NCI-H1930 (cell line): ENCODE measurements at regions not wholly inside any gene's neighbourhood (a gene's known extent, or its start where the extent isn't known, plus 50 kb on each side); places are given as distances from the start of the nearest gene placed in this dataset.

ENCODE experiments used
- DNase-seq, 2 experiments: peaks; one replicate each; lab custom pipeline; 2025; lab: John Stamatoyannopoulos, UW

GRCh38 chr11:134576286-134576685, 164.2 kb upstream of the B3GAT1 start:
- no peak for DNase-seq

- no peak for DNase-seq
Measured at GRCh38 chr11:134575504-134576230, 163.6 kb upstream of the B3GAT1 start.

- no peak for DNase-seq
Measured at GRCh38 chr11:134574947-134575346, 162.9 kb upstream of the B3GAT1 start.

DNA sequence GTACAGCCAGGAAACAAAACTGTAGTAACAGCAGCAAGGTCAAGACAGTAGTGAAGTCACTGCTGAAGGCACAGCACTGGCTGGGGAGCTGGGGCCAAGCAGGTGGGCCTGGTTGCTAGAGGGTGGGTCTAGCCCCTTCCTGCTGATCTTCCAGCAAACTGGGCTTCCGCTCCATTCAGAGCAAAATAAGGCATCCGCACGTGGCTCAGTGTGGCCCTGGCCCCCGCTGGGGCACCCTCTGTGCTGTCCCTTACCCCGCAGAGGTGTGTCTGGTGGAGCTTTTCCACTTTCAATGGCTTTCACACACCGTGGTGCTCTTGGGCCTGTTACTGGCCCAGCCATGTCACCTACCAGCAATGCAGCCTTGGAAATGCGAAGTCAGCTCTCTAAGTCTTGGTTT, 162.4 kb upstream of the B3GAT1 start:
- no peak for DNase-seq

DNA sequence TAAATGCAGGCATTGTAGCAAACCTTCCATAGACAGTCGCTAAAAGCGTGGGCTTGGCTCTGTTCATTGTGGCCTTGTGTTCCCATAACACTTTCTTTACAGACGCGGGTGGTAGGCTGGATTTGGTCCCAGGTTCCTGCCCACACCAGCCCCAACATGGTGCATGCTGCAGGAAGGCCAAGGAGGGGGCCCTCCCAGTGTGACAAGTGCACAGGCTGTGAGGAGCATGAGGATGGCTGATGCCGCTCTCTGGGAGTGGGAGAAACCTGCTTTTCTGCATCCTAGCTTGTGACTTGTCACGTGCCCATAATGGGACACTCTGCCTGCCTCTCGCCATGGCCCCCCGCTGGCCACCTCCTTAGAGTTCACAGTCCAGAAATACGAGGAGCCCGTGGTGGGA, 161.8 kb upstream of the B3GAT1 start:
- no peak for DNase-seq

- no peak for DNase-seq
Measured at GRCh38 chr11:134572741-134573675, 161.0 kb upstream of the B3GAT1 start.

GRCh38 chr11:134571301-134571700, 159.3 kb upstream of the B3GAT1 start:
- no peak for DNase-seq

GRCh38 chr11:134569195-134569594, 157.2 kb upstream of the B3GAT1 start:
- no peak for DNase-seq

DNA sequence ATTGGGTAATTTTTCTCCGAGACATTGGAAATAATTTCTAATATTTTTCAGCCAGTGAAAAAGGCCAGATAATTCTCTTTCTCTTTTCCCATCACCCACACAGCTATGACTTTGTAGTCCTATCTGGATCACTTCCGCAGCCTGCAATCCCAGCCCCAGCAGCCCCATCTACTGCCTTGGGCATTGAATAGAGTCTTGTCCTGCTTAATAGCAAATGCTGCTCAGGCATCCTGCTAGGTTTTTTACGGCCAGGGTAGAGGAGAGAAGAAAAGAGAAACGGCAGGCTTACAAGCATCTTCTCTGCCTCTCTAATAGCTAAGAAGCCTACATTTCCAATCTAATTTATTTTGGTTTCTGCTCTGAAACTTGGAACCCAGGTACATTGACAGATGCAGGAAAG, 154.3 kb upstream of the B3GAT1 start:
- no peak for DNase-seq

DNA sequence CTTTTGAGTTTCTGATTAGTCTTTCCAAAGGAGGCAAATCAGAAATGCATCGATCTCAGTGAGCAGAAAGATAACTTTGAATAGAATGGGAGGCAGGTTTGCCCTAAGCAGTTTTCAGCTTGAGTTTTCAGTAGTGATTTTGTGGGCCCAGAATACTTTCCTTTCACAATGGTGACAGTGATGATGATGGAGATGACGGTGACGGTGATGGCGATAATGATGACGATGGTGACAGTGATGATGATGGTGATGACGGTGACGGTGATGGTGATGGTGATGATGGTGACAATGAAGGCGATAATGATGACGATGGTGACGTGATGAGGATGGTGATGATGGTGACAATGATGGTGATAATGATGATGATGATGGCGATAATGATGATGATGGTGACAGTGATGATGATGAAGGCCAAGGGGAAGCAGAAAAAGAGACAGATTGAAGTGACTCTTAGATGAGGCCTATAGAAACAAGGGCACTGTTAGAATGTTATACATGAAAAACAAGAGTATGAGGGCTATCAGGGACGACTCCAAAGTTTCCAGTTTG, 153.4 kb upstream of the B3GAT1 start:
- no peak for DNase-seq

- no peak for DNase-seq
Measured at GRCh38 chr11:134564472-134565200, 152.6 kb upstream of the B3GAT1 start.

GRCh38 chr11:134562941-134563471, 151.0 kb upstream of the B3GAT1 start:
- no peak for DNase-seq

DNA sequence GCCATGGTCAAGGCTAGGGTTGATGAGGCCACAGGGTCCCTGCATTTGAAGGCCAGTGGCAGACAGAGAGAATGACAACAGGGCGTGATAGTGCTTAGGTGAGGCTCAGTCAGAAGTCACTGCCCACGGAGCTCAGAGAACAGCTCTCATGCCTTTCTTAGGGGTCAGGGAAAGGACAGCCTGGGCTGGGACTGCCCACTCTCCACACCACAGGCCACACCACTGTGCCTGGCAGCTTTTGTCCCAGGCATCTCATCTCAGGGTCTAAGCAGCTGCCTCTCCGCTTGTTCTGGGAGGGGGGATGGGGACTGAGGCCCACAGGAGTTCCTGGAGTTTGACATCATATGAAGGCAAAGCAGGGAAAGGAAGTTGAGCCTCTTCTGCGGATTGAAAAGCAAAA, 150.2 kb upstream of the B3GAT1 start:
- DNase-seq = no peak

DNA sequence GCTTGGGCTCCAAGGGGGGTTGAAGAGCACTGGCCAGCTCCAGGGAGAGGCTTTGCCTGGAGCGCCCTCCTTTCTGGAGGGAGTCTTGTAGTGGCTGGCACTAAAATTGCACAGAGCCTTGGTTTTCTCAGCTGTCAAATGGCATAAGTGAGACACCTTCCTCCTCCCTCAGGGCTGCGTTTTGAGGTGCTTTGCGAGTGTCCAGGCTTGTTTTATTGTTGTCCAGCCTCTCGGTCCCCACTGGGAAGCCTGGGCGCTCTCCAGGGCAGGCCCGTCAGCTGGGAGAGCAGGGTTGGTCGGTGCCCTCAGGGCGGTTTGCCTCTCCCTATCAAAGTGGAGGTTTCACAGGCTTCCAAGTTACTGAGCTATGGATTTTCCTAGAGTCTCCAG, 149.3 kb upstream of the B3GAT1 start:
- no peak for DNase-seq

GRCh38 chr11:134560566-134561330, 148.7 kb upstream of the B3GAT1 start:
- no peak for DNase-seq

GRCh38 chr11:134560066-134560465, 148.0 kb upstream of the B3GAT1 start:
- no peak for DNase-seq

DNA sequence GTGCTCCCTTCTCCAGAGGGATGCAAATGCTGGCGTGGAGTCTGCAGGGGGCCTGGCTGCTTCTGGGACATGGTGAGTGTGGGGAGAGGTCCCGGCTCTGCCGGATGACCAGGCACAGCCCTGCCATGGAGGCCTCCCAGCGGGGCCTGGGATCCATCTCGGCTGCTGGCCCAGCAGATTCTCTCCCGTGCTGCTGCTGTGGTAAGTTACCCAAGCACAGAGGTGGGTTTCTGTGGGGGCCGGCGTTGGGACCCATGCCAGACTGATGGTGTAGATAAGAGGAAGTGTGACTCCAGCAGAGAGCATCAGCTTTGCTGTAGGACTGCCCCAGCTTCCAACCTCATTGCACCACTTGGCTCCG, 147.5 kb upstream of the B3GAT1 start:
- DNase-seq = no peak

GRCh38 chr11:134558916-134559601, 147.0 kb upstream of the B3GAT1 start:
- DNase-seq = no peak

DNA sequence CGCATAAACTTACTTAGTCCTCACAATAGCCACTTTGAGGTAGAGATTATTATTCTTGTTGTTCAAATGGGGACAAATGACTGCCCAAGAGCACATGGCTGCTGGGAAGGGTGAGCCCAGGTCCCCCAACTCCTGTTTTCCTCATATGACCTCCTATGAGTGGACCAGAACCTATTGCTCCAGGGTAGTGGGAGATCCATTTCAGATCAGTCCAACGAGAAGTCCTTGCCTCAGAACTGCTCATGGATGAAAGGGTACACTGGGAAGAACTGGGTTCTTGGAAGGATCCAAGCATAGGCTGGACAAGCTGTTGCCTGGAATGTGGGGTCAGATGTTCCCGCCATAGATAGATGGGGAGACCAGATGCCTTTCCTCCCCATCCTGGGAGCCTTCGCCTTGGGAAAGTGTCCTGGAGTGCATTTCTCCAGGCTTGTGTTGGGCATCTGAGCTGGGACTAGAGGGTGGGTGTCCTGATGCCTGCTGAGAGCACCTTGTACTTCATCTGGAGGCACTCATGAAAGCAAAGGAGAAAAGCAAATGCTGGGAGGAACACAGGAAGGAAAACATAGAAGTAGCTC, 146.3 kb upstream of the B3GAT1 start:
- no peak for DNase-seq

- DNase-seq = no peak
Measured at GRCh38 chr11:134557571-134558257, 145.7 kb upstream of the B3GAT1 start.
